ENCODE measurements at regions not wholly inside any gene's neighbourhood (a gene's known extent, or its start where the extent isn't known, plus 50 kb on each side); places are given as distances from the start of the nearest gene placed in this dataset.
"Not testable (repeated sequence)": the region's sequence is repeated elsewhere in the genome, so short reads cannot be mapped to it uniquely, and the experiment has no call there.

- intact Hi-C loops (cut with DNase I): no loop called here
- no peak for DNase-seq (ENCODE audit: low spot score)
Observed at GRCh38 chr6:78365473-78365872, 501.9 kb upstream of the IRAK1BP1 start.

GRCh38 chr6:78377056-78377455, 490.3 kb upstream of the IRAK1BP1 start:
- no peak for DNase-seq (ENCODE audit: low spot score)
- intact Hi-C loops (cut with DNase I): no loop called here

GRCh38 chr6:78379982-78380381, 487.4 kb upstream of the IRAK1BP1 start:
- intact Hi-C loops (cut with DNase I): no loop called here
- DNase-seq (ENCODE audit: low spot score): no peak

- intact Hi-C loops (cut with DNase I): no loop called here
- DNase-seq (ENCODE audit: low spot score): no peak
Observed at GRCh38 chr6:78380541-78380940, 486.8 kb upstream of the IRAK1BP1 start.

- no peak for DNase-seq (ENCODE audit: low spot score)
- intact Hi-C loops (cut with DNase I): no loop called here
Observed at GRCh38 chr6:78383968-78384367, 483.4 kb upstream of the IRAK1BP1 start.

- DNase-seq (ENCODE audit: low spot score); intact Hi-C loops (cut with DNase I): not testable (repeated sequence)
Observed at GRCh38 chr6:78386854-78387253, 480.5 kb upstream of the IRAK1BP1 start.

GRCh38 chr6:78390066-78390465, 477.3 kb upstream of the IRAK1BP1 start:
- intact Hi-C loops (cut with DNase I): no loop called here

GRCh38 chr6:78397499-78397898, 469.9 kb upstream of the IRAK1BP1 start:
- DNase-seq (ENCODE audit: low spot score): no peak
- intact Hi-C loops (cut with DNase I): no loop called here

More at GRCh38 chr6:78390066-78390465, 477.3 kb upstream of the IRAK1BP1 start:
- no peak for DNase-seq (ENCODE audit: low spot score)

- DNase-seq (ENCODE audit: low spot score): no peak
Observed at GRCh38 chr6:78398292-78398691, 469.1 kb upstream of the IRAK1BP1 start.

GRCh38 chr6:78400076-78400475, 467.3 kb upstream of the IRAK1BP1 start:
- no peak for DNase-seq (ENCODE audit: low spot score)
- intact Hi-C loops (cut with DNase I): no loop called here

More at GRCh38 chr6:78398292-78398691, 469.1 kb upstream of the IRAK1BP1 start:
- intact Hi-C loops (cut with DNase I): no loop called here

GRCh38 chr6:78427386-78427785, 440.0 kb upstream of the IRAK1BP1 start:
- no peak for DNase-seq (ENCODE audit: low spot score)
- intact Hi-C loops (cut with DNase I): no loop called here

GRCh38 chr6:78430521-78430920, 436.8 kb upstream of the IRAK1BP1 start:
- intact Hi-C loops (cut with DNase I): no loop called here
- no peak for DNase-seq (ENCODE audit: low spot score)

GRCh38 chr6:78435671-78436070, 431.7 kb upstream of the IRAK1BP1 start:
- no peak for DNase-seq (ENCODE audit: low spot score)
- intact Hi-C loops (cut with DNase I): no loop called here

GRCh38 chr6:78436335-78436734, 431.0 kb upstream of the IRAK1BP1 start:
- no peak for DNase-seq (ENCODE audit: low spot score)
- intact Hi-C loops (cut with DNase I): no loop called here

- no peak for DNase-seq (ENCODE audit: low spot score)
- intact Hi-C loops (cut with DNase I): no loop called here
Observed at GRCh38 chr6:78438135-78438534, 429.2 kb upstream of the IRAK1BP1 start.

- DNase-seq (ENCODE audit: low spot score): no peak
- intact Hi-C loops (cut with DNase I): no loop called here
Observed at GRCh38 chr6:78460711-78461110, 406.6 kb upstream of the IRAK1BP1 start.

GRCh38 chr6:78462728-78463127, 404.6 kb upstream of the IRAK1BP1 start:
- DNase-seq (ENCODE audit: low spot score): no peak
- intact Hi-C loops (cut with DNase I): no loop called here

GRCh38 chr6:78465059-78465634, 402.2 kb upstream of the IRAK1BP1 start:
- intact Hi-C loops (cut with DNase I): no loop called here
- no peak for DNase-seq (ENCODE audit: low spot score)

- intact Hi-C loops (cut with DNase I): no loop called here
- DNase-seq (ENCODE audit: low spot score): no peak
Observed at GRCh38 chr6:78476561-78476960, 390.8 kb upstream of the IRAK1BP1 start.

GRCh38 chr6:78482801-78483552, 384.4 kb upstream of the IRAK1BP1 start:
- no peak for DNase-seq (ENCODE audit: low spot score)
- intact Hi-C loops (cut with DNase I): no loop called here

- intact Hi-C loops (cut with DNase I): no loop called here
- DNase-seq (ENCODE audit: low spot score): no peak
Observed at GRCh38 chr6:78483553-78484197, 383.7 kb upstream of the IRAK1BP1 start.
